Central memory CD8-positive, alpha-beta T cell (primary cell): ENCODE measurements at regions not wholly inside any gene's neighbourhood (a gene's known extent, or its start where the extent isn't known, plus 50 kb on each side); places are given as distances from the start of the nearest gene placed in this dataset.

Experiments
- ATAC-seq: fragments of 150-1000 bp; cut with Tn5 transposase; replicated peaks from 2 replicates; pipeline ENCODE4 v1.10.0; 2022; ENCODE audit warnings: mild to moderate bottlenecking, moderate FRiP score, moderate number of reproducible peaks; ENCODE audit not compliant: poor library complexity, severe bottlenecking; ENCODE audit errors: extremely low read depth
- DNase-seq, 2 donors: peaks; one replicate each; pipeline ENCODE4 v3.0.0; 2021; ENCODE audit warnings: low spot score in 2 of 2
- H3K27ac Mint-ChIP-seq: one replicate; pipeline ENCODE4 v1.8.0; 2022; ENCODE audit warnings: low read depth, mild to moderate bottlenecking, moderate library complexity, mixed read lengths
- H3K27me3 Mint-ChIP-seq: one replicate; pipeline ENCODE4 v1.8.0; 2022; ENCODE audit warnings: mixed read lengths
- H3K36me3 Mint-ChIP-seq: one replicate; pipeline ENCODE4 v1.8.0; 2022; ENCODE audit warnings: mild to moderate bottlenecking, moderate library complexity, mixed read lengths; ENCODE audit not compliant: insufficient read depth
- H3K4me1 Mint-ChIP-seq: one replicate; pipeline ENCODE4 v1.8.0; 2022; ENCODE audit warnings: mixed read lengths
- H3K4me3 Mint-ChIP-seq: one replicate; pipeline ENCODE4 v1.8.0; 2022; ENCODE audit warnings: mild to moderate bottlenecking, moderate library complexity, mixed read lengths
- H3K9me3 Mint-ChIP-seq: one replicate; pipeline ENCODE4 v1.8.0; 2022; ENCODE audit warnings: mixed read lengths

GRCh38 chr12:87121896-87122295 lies 865.7 kb upstream of the MGAT4C start:
- no peaks in the 10 kb centered on the region for H3K4me1 Mint-ChIP-seq
- H3K27me3 Mint-ChIP-seq, result no peaks in the 10 kb centered on the region
- ATAC-seq, result no peak
- no peak for DNase-seq
- H3K27ac Mint-ChIP-seq, result no peak overlapping the region
- H3K4me3 Mint-ChIP-seq, result no peak overlapping the region
- H3K36me3 Mint-ChIP-seq, result no peaks in the 10 kb centered on the region
- H3K9me3 Mint-ChIP-seq, result peaks cover 17% of the 10 kb centered on the region

DNA sequence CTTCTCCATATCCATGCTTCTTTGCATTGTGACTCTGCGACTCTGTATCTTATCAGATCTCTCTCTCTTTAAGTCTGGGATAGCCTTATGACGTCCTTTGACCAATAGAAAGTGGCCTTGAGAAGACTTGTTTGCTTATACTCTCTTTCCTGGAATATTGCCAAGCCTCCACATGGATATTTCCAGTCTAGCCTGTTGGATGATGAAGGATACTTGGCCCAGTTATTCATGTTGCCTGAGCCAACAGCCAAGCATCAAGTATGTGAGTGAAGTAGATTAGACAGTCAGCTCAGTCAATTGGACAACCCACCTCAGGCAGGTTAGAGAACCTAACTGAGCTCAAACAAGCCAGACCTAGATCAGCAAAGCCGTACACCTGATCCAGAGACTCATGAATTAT lies 864.2 kb upstream of the MGAT4C start:
- Mint-ChIP-seq H3K4me1 (no peaks in the 10 kb centered on the region), H3K9me3 (peaks cover 17% of the 10 kb centered on the region)

DNA sequence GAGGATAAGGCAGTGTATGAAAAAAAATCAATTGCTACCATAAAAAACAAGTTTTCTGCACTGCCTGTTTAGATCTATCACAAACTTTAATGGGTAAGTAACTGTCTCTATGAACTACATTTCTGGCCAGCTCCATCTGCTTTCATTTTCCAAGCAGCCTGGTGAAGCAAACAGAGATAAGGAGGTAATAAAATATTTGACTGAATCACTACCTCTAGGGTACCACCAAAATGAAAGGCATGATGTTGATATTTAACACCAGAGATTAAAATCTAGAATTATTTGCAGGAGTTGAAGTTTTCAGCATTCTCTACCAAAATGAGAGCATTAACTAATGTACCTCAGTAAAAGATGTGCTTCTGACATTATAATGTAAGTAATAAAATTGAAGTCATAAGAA lies 863.5 kb upstream of the MGAT4C start:
- Mint-ChIP-seq H3K9me3 (peaks cover 17% of the 10 kb centered on the region), H3K27me3 (no peaks in the 10 kb centered on the region), H3K4me3 (no peak overlapping the region), H3K4me1 (no peaks in the 10 kb centered on the region), H3K36me3 (no peaks in the 10 kb centered on the region), H3K27ac (no peak overlapping the region)
- ATAC-seq, result no peak
- DNase-seq, result no peak

More for the DNA sequence above, 864.2 kb upstream of the MGAT4C start:
- Mint-ChIP-seq H3K27ac (no peak overlapping the region), H3K4me3 (no peak overlapping the region), H3K27me3 (no peaks in the 10 kb centered on the region), H3K36me3 (no peaks in the 10 kb centered on the region)
- DNase-seq, result no peak
- no peak for ATAC-seq

- H3K4me1 Mint-ChIP-seq, result no peaks in the 10 kb centered on the region
- no peak overlapping the region for H3K27ac Mint-ChIP-seq
- H3K27me3 Mint-ChIP-seq, result no peaks in the 10 kb centered on the region
- no peak for ATAC-seq
- DNase-seq, result no peak
- peaks cover 12% of the 10 kb centered on the region for H3K9me3 Mint-ChIP-seq
- H3K36me3 Mint-ChIP-seq, result no peaks in the 10 kb centered on the region
- no peak overlapping the region for H3K4me3 Mint-ChIP-seq
Measured at GRCh38 chr12:87117526-87117925, 861.3 kb upstream of the MGAT4C start.

- Mint-ChIP-seq H3K36me3 (no peaks in the 10 kb centered on the region), H3K9me3 (peaks cover 5% of the 10 kb centered on the region), H3K4me3 (no peak overlapping the region), H3K27ac (no peak overlapping the region), H3K4me1 (no peaks in the 10 kb centered on the region), H3K27me3 (no peaks in the 10 kb centered on the region)
- ATAC-seq (no peak), DNase-seq (no peak)
Measured at GRCh38 chr12:87116780-87117179, 860.6 kb upstream of the MGAT4C start.

- Mint-ChIP-seq H3K4me3 (no peak overlapping the region), H3K27me3 (no peaks in the 10 kb centered on the region), H3K27ac (no peak overlapping the region), H3K4me1 (no peaks in the 10 kb centered on the region), H3K9me3 (peaks cover 13% of the 10 kb centered on the region), H3K36me3 (peaks cover 2% of the 10 kb centered on the region)
- ATAC-seq (no peak), DNase-seq (no peak)
Measured at GRCh38 chr12:87112571-87113345, 856.6 kb upstream of the MGAT4C start.

GRCh38 chr12:87107766-87108165 lies 851.6 kb upstream of the MGAT4C start:
- Mint-ChIP-seq H3K9me3 (peaks cover 8% of the 10 kb centered on the region), H3K4me3 (no peak overlapping the region), H3K36me3 (peaks cover 2% of the 10 kb centered on the region), H3K27ac (no peak overlapping the region), H3K4me1 (no peaks in the 10 kb centered on the region), H3K27me3 (no peaks in the 10 kb centered on the region)
- ATAC-seq (no peak), DNase-seq (no peak)

DNA sequence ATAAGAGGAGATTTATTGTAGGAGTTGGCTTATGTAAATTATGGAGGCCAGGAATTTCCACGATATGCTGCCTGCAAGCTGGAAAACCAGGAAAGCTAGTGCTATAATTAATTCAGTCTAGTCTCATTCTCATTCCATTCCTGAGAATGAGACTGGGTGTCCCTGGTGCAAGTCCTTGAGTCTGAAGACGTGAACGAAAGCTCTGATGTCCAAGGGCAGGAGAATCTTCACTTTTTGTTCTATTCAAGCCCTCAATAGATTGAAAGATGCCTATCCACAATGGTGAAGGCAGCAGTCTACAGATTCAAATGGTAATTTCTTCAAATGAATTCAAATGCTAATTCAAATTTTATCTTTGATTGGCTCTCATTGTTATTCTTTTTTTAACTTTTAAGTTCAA lies 851.1 kb upstream of the MGAT4C start:
- no peak for ATAC-seq
- H3K27ac Mint-ChIP-seq, result no peak overlapping the region

GRCh38 chr12:87096082-87096585 lies 839.9 kb upstream of the MGAT4C start:
- no peak overlapping the region for H3K27ac Mint-ChIP-seq
- no peaks in the 10 kb centered on the region for H3K36me3 Mint-ChIP-seq
- no peaks in the 10 kb centered on the region for H3K27me3 Mint-ChIP-seq
- H3K9me3 Mint-ChIP-seq, result peaks cover 6% of the 10 kb centered on the region
- ATAC-seq (no peak), DNase-seq (no peak)
- no peaks in the 10 kb centered on the region for H3K4me1 Mint-ChIP-seq
- H3K4me3 Mint-ChIP-seq, result no peak overlapping the region

More for the DNA sequence above, 851.1 kb upstream of the MGAT4C start:
- Mint-ChIP-seq H3K4me3 (no peak overlapping the region), H3K27me3 (no peaks in the 10 kb centered on the region), H3K9me3 (peaks cover 8% of the 10 kb centered on the region), H3K4me1 (no peaks in the 10 kb centered on the region), H3K36me3 (peaks cover 2% of the 10 kb centered on the region)
- DNase-seq, result no peak

GRCh38 chr12:87094356-87094755 lies 838.2 kb upstream of the MGAT4C start:
- Mint-ChIP-seq H3K4me1 (no peaks in the 10 kb centered on the region), H3K4me3 (no peak overlapping the region), H3K27ac (no peak overlapping the region), H3K9me3 (peaks cover 6% of the 10 kb centered on the region), H3K27me3 (no peaks in the 10 kb centered on the region), H3K36me3 (no peaks in the 10 kb centered on the region)
- ATAC-seq (no peak), DNase-seq (no peak)

GRCh38 chr12:87092421-87092820 lies 836.2 kb upstream of the MGAT4C start:
- Mint-ChIP-seq H3K27ac (no peak overlapping the region), H3K4me3 (no peak overlapping the region), H3K27me3 (no peaks in the 10 kb centered on the region), H3K9me3 (peaks cover 6% of the 10 kb centered on the region), H3K4me1 (no peaks in the 10 kb centered on the region), H3K36me3 (no peaks in the 10 kb centered on the region)
- DNase-seq (no peak), ATAC-seq (no peak)

DNA sequence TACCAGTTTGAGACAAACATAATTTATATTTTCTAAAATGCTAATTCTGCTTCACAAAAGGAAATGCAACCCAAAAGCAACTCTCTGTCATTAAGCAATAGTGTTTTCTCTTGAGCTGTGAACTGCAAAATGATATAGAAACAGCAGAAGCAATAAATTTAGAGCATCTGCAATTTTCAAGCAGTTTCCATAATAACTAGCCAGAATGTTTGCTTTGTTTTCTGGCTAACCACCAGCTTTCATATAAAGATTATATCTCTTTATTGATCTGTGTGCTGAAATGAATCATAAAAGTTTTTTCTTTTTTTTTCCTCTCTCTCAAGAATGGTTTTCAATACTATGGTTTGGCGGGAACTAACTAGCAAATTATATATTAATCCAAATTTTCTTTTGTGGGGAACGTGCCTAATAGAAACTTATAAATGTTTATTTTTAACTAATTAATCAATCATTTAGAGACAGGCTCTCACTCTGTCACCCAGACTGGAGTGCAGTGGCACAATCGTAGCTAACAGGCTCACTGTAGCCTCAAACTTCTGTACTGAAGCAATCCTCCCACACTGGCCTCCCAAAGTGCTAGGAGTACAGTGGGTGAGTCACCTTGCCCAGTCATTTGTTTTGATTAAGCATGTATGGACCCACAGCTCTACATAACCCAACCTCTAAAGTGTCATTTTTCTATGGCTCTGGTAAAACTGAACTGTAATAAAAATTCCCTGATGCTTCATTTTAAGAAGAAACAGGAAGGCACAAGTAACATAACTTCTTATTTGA lies 830.1 kb upstream of the MGAT4C start:
- DNase-seq (no peak), ATAC-seq (no peak)
- Mint-ChIP-seq H3K9me3 (peaks cover 8% of the 10 kb centered on the region), H3K4me3 (no peak overlapping the region), H3K4me1 (no peaks in the 10 kb centered on the region), H3K27me3 (no peaks in the 10 kb centered on the region), H3K36me3 (no peaks in the 10 kb centered on the region), H3K27ac (no peak overlapping the region)

- Mint-ChIP-seq H3K4me3 (no peak overlapping the region), H3K27me3 (no peaks in the 10 kb centered on the region), H3K27ac (no peak overlapping the region), H3K36me3 (no peaks in the 10 kb centered on the region), H3K4me1 (no peaks in the 10 kb centered on the region), H3K9me3 (peaks cover 8% of the 10 kb centered on the region)
- no peak for DNase-seq
- no peak for ATAC-seq
Measured at GRCh38 chr12:87085286-87085685, 829.1 kb upstream of the MGAT4C start.
